NCI-H2227 (cell line): ENCODE measurements at regions not wholly inside any gene's neighbourhood (a gene's known extent, or its start where the extent isn't known, plus 50 kb on each side); places are given as distances from the start of the nearest gene placed in this dataset.

Experiments used
- DNase-seq: peaks from one replicate; lab custom pipeline; 2025; ENCODE audit not compliant: unreplicated experiment; lab: John Stamatoyannopoulos, UW

DNA sequence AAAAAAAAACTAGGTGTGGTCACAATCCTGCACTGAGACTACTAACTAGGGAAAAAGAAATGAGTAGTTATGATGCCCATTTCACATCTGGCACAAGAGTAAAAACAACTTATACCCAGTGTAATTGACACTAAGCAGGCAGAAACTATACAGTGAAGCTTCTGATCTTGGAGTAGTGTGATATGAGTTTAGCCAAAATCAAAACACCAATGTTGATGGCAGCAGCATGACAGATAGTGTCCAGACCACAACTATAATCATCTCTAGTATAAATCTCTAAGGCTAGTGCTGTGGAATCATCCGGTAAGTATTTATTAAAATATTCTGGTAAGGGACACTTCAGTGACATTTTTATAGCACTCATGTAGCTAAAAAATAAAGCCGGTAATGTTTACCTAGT is 108.5 kb upstream of the EPHA6 start:
- no peak for DNase-seq

- DNase-seq, result no peak
These were observed 107.9 kb upstream of the EPHA6 start for GRCh38 chr3:96706509-96706908.

- no peak for DNase-seq
These were observed 102.6 kb upstream of the EPHA6 start for GRCh38 chr3:96711816-96712215.

DNA sequence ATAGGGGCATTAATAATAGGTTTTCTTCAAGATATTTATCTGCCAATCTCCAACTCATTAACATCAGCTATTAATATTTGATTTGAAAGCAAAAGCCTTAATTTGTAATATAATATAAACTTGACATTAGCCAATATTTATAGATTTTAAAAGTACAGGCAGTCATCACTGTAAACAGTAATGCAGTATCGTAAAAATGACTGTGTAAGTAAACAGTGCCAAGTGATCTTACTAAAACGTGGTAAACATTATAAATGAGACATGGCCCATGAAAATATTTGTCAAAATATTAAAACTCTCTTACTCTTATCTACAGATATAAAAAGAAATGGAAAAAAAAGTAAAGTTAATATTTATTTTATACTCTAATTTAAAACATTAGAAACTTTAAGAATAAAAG is 101.6 kb upstream of the EPHA6 start:
- no peak for DNase-seq

DNA sequence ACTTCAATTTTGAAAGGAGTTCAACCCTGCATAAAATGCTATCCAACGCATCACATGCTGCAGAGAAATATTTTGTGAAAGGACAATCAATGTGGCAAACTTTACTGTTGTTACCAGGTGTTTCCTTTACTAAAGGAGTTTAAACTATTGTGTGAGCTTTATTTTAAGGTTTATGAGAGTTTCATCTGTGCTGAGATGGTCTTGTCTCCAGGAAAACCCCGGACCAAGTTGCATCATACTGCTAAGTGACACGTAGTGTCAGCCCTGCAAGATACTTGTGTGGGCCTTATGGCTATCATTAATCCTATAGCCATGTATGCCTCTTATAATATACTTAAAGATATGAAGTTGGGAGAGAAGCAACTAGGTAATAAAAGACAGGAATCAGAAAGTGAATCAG is 94.5 kb upstream of the EPHA6 start:
- no peak for DNase-seq

GRCh38 chr3:96731031-96731430 is 83.4 kb upstream of the EPHA6 start:
- no peak for DNase-seq

- no peak for DNase-seq
These were observed 80.0 kb upstream of the EPHA6 start for GRCh38 chr3:96734273-96735009.

DNA sequence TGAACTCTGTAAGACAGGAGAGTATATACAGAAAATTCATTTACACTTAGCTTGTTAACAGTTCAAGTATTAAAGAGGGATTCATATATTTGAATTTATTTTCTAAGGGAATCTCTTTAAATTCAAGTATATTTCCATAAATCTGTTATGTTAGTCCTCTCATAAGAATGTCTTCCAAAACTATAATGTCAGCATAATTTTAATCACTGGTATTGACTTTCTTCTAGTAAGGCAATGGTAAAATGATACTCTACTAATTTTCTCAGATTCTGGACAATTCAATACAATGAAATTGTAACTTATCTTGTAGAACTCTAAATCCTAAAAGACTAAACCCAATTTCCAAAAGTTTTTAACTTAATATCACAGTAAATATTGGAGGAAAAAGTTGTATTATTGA is 66.3 kb upstream of the EPHA6 start:
- DNase-seq, result no peak

GRCh38 chr3:96750094-96750767 is 64.2 kb upstream of the EPHA6 start:
- DNase-seq, result no peak

- DNase-seq, result no peak
These were observed 61.3 kb upstream of the EPHA6 start for GRCh38 chr3:96753124-96753523.

DNA sequence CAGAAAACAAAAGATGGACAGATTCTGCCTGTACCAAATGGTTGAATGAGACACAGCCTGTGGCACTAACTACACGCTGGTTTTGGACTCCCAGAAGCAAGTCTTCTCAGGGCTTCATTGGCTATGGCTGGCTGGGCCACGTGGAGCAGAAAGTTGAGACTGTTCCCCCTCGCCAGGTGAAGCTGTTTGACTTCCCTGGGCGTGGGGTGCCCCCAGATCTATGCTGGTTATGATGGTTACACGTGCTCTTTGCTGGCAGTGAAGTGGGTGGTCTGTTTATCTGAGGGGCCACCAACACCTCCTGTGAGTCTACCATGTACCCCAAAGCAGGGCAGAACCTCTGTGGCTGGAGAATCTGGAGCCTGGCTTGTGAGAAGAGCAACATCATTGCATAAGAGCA is 60.3 kb upstream of the EPHA6 start:
- DNase-seq, result no peak

GRCh38 chr3:96755519-96755918 is 58.9 kb upstream of the EPHA6 start:
- no peak for DNase-seq

DNA sequence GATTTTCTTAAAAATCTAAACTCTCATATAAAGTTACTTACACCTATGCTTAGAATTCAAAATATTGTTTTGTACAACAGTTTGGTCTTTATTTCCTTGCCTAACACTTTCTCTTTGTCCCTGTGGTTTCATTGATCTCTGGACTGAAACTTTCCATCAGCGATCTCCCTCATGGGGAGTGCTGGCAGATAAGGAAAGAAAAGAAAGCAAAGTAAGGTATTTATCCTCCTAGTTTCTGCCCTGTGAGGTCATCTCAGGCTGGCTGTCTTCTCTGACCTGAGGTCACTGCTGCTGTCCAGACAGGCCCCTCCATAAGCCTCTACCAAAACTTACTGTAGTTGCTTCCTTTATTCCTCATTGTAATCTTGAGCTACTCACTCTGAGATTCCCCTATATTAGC is 57.9 kb upstream of the EPHA6 start:
- DNase-seq, result no peak

DNA sequence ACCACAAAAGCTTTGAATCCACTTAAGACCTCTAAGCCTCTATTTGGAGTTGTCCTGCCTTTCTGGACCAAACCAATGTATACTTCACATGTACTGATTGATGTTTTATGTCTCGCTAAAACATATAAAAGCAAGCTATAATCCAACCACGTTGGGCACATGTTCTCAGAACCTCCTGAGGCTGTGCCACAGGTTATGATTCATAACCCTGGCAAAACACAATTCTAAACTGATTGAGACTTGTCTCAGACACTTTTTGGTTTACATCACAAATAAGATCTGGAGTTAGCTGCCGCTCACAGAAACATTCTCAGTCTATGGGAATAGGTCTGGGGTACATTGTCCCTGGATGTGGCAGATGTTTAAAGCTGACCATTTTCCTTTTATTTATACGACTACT is 53.4 kb upstream of the EPHA6 start:
- no peak for DNase-seq
